ENCODE measurements at regions not wholly inside any gene's neighbourhood (a gene's known extent, or its start where the extent isn't known, plus 50 kb on each side); places are given as distances from the start of the nearest gene placed in this dataset.

DNA sequence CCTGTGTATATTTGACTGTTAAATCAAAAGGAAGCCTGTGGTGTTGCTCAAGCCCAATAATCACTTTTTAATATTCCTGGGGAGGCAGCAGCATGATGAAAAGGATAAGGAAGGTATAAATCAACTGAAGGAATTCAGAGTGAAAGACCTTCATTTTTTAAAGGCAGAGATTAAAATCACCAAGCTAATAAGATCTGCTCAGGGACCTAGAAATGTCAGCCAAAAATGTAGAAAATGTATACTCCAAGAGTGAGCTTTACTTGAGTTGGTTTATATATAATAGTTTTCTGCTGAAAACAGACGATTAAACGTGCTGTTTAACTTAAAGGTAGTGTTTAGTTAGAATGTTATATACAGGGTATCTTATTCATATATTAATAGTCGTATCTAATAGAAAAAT lies 549.3 kb downstream of the IQCM start:
- Histone ChIP-seq H3K4me1 (ENCODE audit: control insufficient read depth, insufficient read depth, low read length) (no peaks in the 10 kb centered on the region), H3K9me3 (ENCODE audit: control insufficient read depth, insufficient read depth, low read length) (no peaks in the 10 kb centered on the region), H3K27me3 (ENCODE audit: control insufficient read depth, insufficient read depth, low read length) (no peaks in the 10 kb centered on the region), H3K36me3 (ENCODE audit: control insufficient read depth, insufficient read depth, low read length) (no peaks in the 10 kb centered on the region), H3K4me3 (ENCODE audit: low read length) (no peak overlapping the region), H3K27ac (ENCODE audit: low read length) (no peak overlapping the region)
- no peak for DNase-seq (ENCODE audit: low read depth, low spot score)
- WGBS (ENCODE audit: insufficient coverage, insufficient read length) = no CpG with 5 or more reads among the region's 3 CpGs

DNA sequence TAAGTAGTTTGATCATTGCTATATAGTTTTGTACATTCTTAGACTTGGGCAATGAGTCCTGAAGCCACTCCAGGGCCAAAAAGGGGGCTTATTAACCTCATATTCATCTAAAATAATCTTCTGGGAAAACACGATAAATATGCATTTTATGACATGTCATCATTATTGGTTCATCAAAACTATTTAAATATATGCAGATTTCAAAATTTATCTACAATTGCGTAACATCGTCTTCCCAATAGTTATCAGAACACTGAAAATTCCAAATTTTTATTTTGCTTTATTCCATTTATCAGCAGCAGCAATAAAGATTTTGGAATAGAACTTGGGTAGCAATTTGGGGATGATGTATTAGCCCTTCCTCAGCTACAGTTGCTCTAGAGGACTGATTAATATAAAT lies 550.0 kb downstream of the IQCM start:
- no peaks in the 10 kb centered on the region for H3K9me3 ChIP-seq (ENCODE audit: control insufficient read depth, insufficient read depth, low read length)
- H3K4me1 ChIP-seq (ENCODE audit: control insufficient read depth, insufficient read depth, low read length) = no peaks in the 10 kb centered on the region
- no peak overlapping the region for H3K27ac ChIP-seq (ENCODE audit: low read length)
- no peaks in the 10 kb centered on the region for H3K36me3 ChIP-seq (ENCODE audit: control insufficient read depth, insufficient read depth, low read length)
- no peak overlapping the region for H3K4me3 ChIP-seq (ENCODE audit: low read length)
- DNase-seq (ENCODE audit: low read depth, low spot score) = no peak
- no peaks in the 10 kb centered on the region for H3K27me3 ChIP-seq (ENCODE audit: control insufficient read depth, insufficient read depth, low read length)
- no CpG with 5 or more reads among the region's 3 CpGs for WGBS (ENCODE audit: insufficient coverage, insufficient read length)

DNA sequence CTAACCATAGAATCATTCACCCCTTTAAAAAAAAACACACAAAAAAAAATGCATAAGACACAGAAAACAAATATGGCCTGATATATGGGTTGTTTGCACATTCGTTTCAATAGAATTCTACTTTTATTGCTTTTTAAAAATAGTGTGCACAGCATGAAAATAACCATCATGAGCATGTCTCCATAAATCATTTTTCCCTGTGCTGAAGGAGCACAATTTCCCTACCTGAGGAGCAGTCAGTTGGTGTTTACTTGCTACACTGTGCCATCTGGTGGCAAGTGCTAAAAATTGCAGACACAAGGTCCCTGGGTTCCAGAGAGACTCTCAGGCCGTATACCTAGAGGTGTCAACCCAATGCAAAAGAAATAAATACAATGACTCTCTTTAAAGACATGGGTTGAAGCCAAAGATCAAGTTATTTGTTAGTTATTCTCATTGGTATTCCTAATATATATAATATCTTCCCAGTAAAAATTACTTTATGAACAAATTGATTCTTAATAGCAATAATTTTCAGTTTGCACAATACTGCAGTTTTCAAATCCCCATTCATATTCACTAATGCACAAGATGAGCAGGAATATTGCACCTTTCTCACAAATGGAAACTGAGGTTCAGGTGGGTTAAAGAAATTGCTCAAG lies 551.4 kb downstream of the IQCM start:
- WGBS (ENCODE audit: insufficient coverage, insufficient read length) = no CpG with 5 or more reads among the region's 2 CpGs
- no peaks in the 10 kb centered on the region for H3K36me3 ChIP-seq (ENCODE audit: control insufficient read depth, insufficient read depth, low read length)
- H3K9me3 ChIP-seq (ENCODE audit: control insufficient read depth, insufficient read depth, low read length) = no peaks in the 10 kb centered on the region
- DNase-seq (ENCODE audit: low read depth, low spot score) = peak; percentile 50
- H3K4me3 ChIP-seq (ENCODE audit: low read length) = no peak overlapping the region
- no peaks in the 10 kb centered on the region for H3K4me1 ChIP-seq (ENCODE audit: control insufficient read depth, insufficient read depth, low read length)
- no peak overlapping the region for H3K27ac ChIP-seq (ENCODE audit: low read length)
- no peaks in the 10 kb centered on the region for H3K27me3 ChIP-seq (ENCODE audit: control insufficient read depth, insufficient read depth, low read length)

DNA sequence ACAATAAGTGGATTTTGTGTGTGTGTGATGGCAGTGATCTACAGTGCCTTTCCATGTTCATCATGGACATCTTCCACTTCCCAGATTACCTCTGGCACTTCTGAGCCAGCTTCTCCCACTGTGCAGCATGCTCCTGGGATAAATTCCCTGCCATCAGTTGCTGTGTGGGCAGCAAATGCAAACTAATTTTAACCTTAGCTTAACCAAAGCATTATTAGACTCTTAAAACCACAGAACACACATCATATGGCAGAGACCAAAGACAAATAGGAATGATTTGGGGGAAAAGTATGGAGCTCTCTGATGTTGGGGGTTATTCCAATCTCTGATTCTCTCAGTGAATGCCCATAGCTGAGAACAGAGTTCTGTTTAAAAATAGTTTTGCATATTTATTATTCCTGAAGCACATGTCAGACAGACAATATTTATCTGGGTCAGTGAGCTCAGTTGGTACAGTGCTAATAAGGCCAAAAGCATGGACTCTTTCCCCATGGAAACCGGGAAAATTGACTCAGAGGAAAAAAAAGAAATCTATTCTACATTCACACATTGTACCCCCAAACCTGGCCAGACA lies 567.4 kb downstream of the IQCM start:
- H3K27me3 ChIP-seq (ENCODE audit: control insufficient read depth, insufficient read depth, low read length) = no peaks in the 10 kb centered on the region
- H3K9me3 ChIP-seq (ENCODE audit: control insufficient read depth, insufficient read depth, low read length) = no peaks in the 10 kb centered on the region
- H3K36me3 ChIP-seq (ENCODE audit: control insufficient read depth, insufficient read depth, low read length) = no peaks in the 10 kb centered on the region
- no peak overlapping the region for H3K27ac ChIP-seq (ENCODE audit: low read length)
- H3K4me1 ChIP-seq (ENCODE audit: control insufficient read depth, insufficient read depth, low read length) = no peaks in the 10 kb centered on the region
- no peak overlapping the region for H3K4me3 ChIP-seq (ENCODE audit: low read length)
- no peak for DNase-seq (ENCODE audit: low read depth, low spot score)
- WGBS (ENCODE audit: insufficient coverage, insufficient read length) = no CpG with 5 or more reads among the region's 1 CpG

DNA sequence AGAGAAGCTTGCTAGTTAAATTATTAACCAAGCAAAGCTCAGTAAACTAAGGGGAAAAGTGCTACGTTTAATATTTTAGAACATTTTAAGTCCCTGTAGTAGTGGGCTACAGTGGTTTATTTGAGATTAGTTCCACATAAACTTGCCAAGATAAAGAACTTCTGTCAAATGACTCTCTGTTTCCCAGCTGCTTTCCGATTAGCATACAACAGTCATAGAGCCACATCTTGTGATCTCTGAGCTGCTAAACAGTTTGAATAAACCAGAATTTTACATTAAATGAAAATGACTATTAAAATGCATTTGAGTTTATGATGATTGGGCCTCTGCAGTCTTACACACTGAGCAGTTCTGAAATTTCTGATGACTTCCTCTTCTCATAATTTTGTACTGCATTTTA lies 568.5 kb downstream of the IQCM start:
- no CpG with 5 or more reads among the region's 2 CpGs for WGBS (ENCODE audit: insufficient coverage, insufficient read length)
- no peak overlapping the region for H3K27ac ChIP-seq (ENCODE audit: low read length)

DNA sequence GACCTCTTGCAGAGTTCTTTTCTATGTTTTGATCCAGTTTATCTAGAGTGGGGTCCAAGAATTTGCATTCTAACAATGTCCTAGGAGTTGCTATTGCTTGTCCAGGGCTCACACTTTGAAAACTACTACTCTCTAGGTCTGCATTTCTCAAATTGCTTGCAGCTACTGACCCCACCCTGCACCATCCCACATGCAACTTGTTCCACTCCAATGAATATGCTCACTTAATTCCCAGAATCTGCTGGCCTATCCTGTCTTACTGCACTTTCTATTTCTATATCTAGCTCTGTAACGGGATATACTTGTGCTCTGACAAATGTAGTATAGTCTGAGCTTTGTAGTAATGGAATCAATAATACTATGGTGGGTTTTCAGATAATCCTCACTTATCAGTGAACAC lies 570.3 kb downstream of the IQCM start:
- no CpG with 5 or more reads among the region's 1 CpG for WGBS (ENCODE audit: insufficient coverage, insufficient read length)
- no peak for DNase-seq (ENCODE audit: low read depth, low spot score)
- Histone ChIP-seq H3K9me3 (ENCODE audit: control insufficient read depth, insufficient read depth, low read length) (no peaks in the 10 kb centered on the region), H3K4me3 (ENCODE audit: low read length) (no peak overlapping the region), H3K27me3 (ENCODE audit: control insufficient read depth, insufficient read depth, low read length) (no peaks in the 10 kb centered on the region), H3K27ac (ENCODE audit: low read length) (no peak overlapping the region), H3K4me1 (ENCODE audit: control insufficient read depth, insufficient read depth, low read length) (no peaks in the 10 kb centered on the region), H3K36me3 (ENCODE audit: control insufficient read depth, insufficient read depth, low read length) (no peaks in the 10 kb centered on the region)

More for the DNA sequence above, 568.5 kb downstream of the IQCM start:
- Histone ChIP-seq H3K4me3 (ENCODE audit: low read length) (no peak overlapping the region), H3K9me3 (ENCODE audit: control insufficient read depth, insufficient read depth, low read length) (no peaks in the 10 kb centered on the region), H3K27me3 (ENCODE audit: control insufficient read depth, insufficient read depth, low read length) (no peaks in the 10 kb centered on the region), H3K4me1 (ENCODE audit: control insufficient read depth, insufficient read depth, low read length) (no peaks in the 10 kb centered on the region), H3K36me3 (ENCODE audit: control insufficient read depth, insufficient read depth, low read length) (no peaks in the 10 kb centered on the region)
- DNase-seq (ENCODE audit: low read depth, low spot score) = no peak

DNA sequence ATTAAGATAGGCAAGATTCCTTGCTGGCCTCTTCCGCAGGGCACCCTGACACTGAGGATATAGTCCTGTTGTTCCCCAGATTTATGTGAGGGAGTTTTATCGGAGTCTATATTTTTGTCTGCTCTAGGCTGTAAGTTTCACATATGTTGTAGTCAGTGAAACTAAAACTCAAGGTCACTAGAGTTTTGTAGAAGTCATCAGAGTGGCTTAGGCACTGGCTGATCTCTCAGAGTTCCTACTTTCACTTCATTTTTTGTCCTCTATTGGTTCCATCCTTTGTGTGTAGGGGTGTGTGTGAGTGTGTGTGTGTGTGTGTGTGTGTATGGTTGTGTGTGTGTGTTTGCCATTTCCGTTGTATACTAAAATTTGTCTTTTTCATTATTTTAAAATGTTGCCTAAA lies 577.5 kb downstream of the IQCM start:
- Histone ChIP-seq H3K9me3 (ENCODE audit: control insufficient read depth, insufficient read depth, low read length) (no peaks in the 10 kb centered on the region), H3K4me1 (ENCODE audit: control insufficient read depth, insufficient read depth, low read length) (no peaks in the 10 kb centered on the region), H3K4me3 (ENCODE audit: low read length) (no peak overlapping the region), H3K27me3 (ENCODE audit: control insufficient read depth, insufficient read depth, low read length) (no peaks in the 10 kb centered on the region), H3K27ac (ENCODE audit: low read length) (no peak overlapping the region), H3K36me3 (ENCODE audit: control insufficient read depth, insufficient read depth, low read length) (no peaks in the 10 kb centered on the region)
- WGBS (ENCODE audit: insufficient coverage, insufficient read length) = no CpG with 5 or more reads among the region's 3 CpGs
- DNase-seq (ENCODE audit: low read depth, low spot score) = no peak

DNA sequence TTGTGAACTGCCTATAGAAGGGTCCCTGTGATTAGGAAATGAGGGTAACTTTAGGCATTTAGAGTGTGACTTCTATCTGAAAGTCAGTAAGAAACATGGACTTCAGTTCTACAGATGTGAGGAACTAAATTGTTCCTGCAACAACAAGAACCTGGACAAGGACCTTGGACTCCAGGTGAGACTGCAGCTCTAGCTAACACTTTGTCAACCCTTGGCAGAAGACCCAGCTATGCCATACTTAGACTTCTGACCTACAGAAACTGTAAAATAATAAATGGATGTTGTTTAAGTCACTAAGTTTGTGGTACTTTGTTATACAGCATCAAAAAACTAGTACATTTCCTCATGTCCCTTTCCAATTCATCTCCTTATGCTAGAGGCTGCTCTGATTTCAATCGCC lies 580.8 kb downstream of the IQCM start:
- H3K36me3 ChIP-seq (ENCODE audit: control insufficient read depth, insufficient read depth, low read length) = no peaks in the 10 kb centered on the region
- WGBS (ENCODE audit: insufficient coverage, insufficient read length) = no CpG with 5 or more reads among the region's 1 CpG

DNA sequence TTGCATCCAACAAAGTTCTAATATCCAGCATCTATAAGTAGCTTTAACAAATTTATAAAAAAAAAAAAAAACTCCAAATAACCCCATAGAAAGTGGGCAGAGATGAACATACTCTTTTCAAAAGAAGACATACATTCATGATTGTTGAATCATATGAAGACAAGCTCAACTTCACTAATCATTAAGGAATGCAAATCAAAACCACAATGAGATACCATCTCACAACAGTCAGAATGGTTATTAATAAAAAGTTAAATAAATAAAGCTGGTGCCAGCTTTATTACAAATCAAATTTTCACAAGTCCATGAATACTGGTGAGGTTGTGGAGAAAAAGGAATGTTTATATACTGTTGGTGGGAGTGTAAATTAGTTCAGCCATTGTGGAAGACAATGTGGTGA lies 592.0 kb downstream of the IQCM start:
- Histone ChIP-seq H3K36me3 (ENCODE audit: control insufficient read depth, insufficient read depth, low read length) (no peaks in the 10 kb centered on the region), H3K27ac (ENCODE audit: low read length) (no peak overlapping the region), H3K9me3 (ENCODE audit: control insufficient read depth, insufficient read depth, low read length) (no peaks in the 10 kb centered on the region), H3K4me3 (ENCODE audit: low read length) (no peak overlapping the region), H3K27me3 (ENCODE audit: control insufficient read depth, insufficient read depth, low read length) (no peaks in the 10 kb centered on the region), H3K4me1 (ENCODE audit: control insufficient read depth, insufficient read depth, low read length) (no peaks in the 10 kb centered on the region)
- no peak for DNase-seq (ENCODE audit: low read depth, low spot score)

More for the DNA sequence above, 580.8 kb downstream of the IQCM start:
- no peak overlapping the region for H3K27ac ChIP-seq (ENCODE audit: low read length)
- no peak for DNase-seq (ENCODE audit: low read depth, low spot score)
- H3K9me3 ChIP-seq (ENCODE audit: control insufficient read depth, insufficient read depth, low read length) = no peaks in the 10 kb centered on the region
- no peaks in the 10 kb centered on the region for H3K27me3 ChIP-seq (ENCODE audit: control insufficient read depth, insufficient read depth, low read length)
- H3K4me1 ChIP-seq (ENCODE audit: control insufficient read depth, insufficient read depth, low read length) = no peaks in the 10 kb centered on the region
- H3K4me3 ChIP-seq (ENCODE audit: low read length) = no peak overlapping the region

DNA sequence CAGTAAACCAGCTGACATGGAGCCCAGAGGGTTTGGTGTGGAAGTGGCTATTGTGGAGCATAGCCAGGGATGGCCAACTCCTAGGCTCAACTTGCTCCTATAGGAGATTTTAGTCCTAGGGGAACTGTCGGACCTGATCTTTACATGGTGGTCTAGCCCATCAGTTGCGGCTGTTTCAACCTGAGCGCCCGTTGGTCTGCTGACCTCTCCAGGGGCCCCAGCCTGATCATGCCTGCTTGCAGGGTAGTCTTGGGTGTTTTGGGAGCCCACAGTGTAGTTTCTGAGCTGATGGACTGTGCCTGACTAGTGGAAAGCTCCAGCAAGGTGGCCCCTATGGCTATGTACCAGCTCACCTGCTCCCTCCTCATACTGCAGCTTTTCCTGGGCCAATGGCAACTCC lies 597.0 kb downstream of the IQCM start:
- Histone ChIP-seq H3K36me3 (ENCODE audit: control insufficient read depth, insufficient read depth, low read length) (no peaks in the 10 kb centered on the region), H3K4me1 (ENCODE audit: control insufficient read depth, insufficient read depth, low read length) (no peaks in the 10 kb centered on the region), H3K27ac (ENCODE audit: low read length) (no peak overlapping the region), H3K4me3 (ENCODE audit: low read length) (no peak overlapping the region), H3K27me3 (ENCODE audit: control insufficient read depth, insufficient read depth, low read length) (no peaks in the 10 kb centered on the region), H3K9me3 (ENCODE audit: control insufficient read depth, insufficient read depth, low read length) (no peaks in the 10 kb centered on the region; the same call in 1 of the 2 replicates)
- WGBS (ENCODE audit: insufficient coverage, insufficient read length) = no CpG with 5 or more reads among the region's 4 CpGs
- DNase-seq (ENCODE audit: low read depth, low spot score) = no peak

DNA sequence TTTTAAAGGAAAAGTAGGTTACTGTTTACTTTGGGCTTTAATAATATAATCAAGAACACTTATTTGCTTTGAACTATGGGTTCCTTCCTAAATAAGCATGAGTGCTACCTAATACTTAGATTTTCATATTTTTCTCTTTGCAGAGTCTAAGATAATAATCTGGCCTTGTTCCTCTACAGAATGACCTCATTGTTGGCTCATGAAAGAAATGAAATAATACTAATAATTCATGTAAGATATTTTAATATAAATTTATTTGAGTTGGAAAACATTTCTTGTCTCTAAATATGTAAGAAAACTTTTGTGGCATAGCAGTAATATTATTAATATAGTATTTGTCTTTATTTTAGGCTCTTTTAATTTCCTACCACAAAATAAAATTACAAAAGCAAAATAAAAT lies 601.3 kb downstream of the IQCM start:
- H3K9me3 ChIP-seq (ENCODE audit: control insufficient read depth, insufficient read depth, low read length) = no peaks in the 10 kb centered on the region; the same call in 1 of the 2 replicates

More for the DNA sequence above, 601.3 kb downstream of the IQCM start:
- no peak overlapping the region for H3K4me3 ChIP-seq (ENCODE audit: low read length)
- no peak for DNase-seq (ENCODE audit: low read depth, low spot score)
- no peaks in the 10 kb centered on the region for H3K36me3 ChIP-seq (ENCODE audit: control insufficient read depth, insufficient read depth, low read length)
- no peaks in the 10 kb centered on the region for H3K4me1 ChIP-seq (ENCODE audit: control insufficient read depth, insufficient read depth, low read length)
- H3K27ac ChIP-seq (ENCODE audit: low read length) = no peak overlapping the region
- H3K27me3 ChIP-seq (ENCODE audit: control insufficient read depth, insufficient read depth, low read length) = no peaks in the 10 kb centered on the region

Measured in iPS DF 6.9 (cell line).